DND-41 (cell line): ENCODE measurements at regions not wholly inside any gene's neighbourhood (a gene's known extent, or its start where the extent isn't known, plus 50 kb on each side); places are given as distances from the start of the nearest gene placed in this dataset.

Experiments used
- ATAC-seq: fragments of 200-7000 bp; cut with Tn5 transposase; 3 replicates; pipeline ENCODE4 v1.9.1; 2021; ENCODE audit warnings: low read depth; ENCODE audit not compliant: insufficient read depth
- DNase-seq: peaks from one replicate; pipeline ENCODE4 v3.0.0-alpha.2; 2020
- H2AFZ ChIP-seq: 2 replicates; pipeline ENCODE4 v1.6.0; 2012; ENCODE audit warnings: low read depth, low read length
- H3K27ac ChIP-seq: 2 replicates; pipeline ENCODE4 v1.5.1; 2012; ENCODE audit warnings: low read length, inconsistent platforms
- H3K27me3 ChIP-seq: fragments of 200-600 bp; sonication (generic); 2 replicates; pipeline ENCODE4 v1.6.0; 2012; ENCODE audit warnings: low read length, mild to moderate bottlenecking, inconsistent platforms; ENCODE audit not compliant: insufficient read depth, poor library complexity
- H3K36me3 ChIP-seq: 2 replicates; pipeline ENCODE4 v1.5.1; 2012; ENCODE audit warnings: low read length, inconsistent platforms; ENCODE audit not compliant: insufficient read depth
- H3K4me1 ChIP-seq: 2 replicates; pipeline ENCODE4 v1.5.1; 2012; ENCODE audit warnings: mild to moderate bottlenecking, low read length; ENCODE audit not compliant: insufficient read depth
- H3K4me2 ChIP-seq: 2 replicates; pipeline ENCODE4 v1.6.0; 2012; ENCODE audit warnings: mild to moderate bottlenecking, moderate library complexity, low read length, inconsistent platforms; ENCODE audit not compliant: insufficient read depth
- H3K4me3 ChIP-seq, 2 experiments: fragments of 200-600 bp in 1 of 2; shearing (Covaris generic) in 1 of 2; 2 replicates each; pipeline ENCODE4 v1.5.1; 2012 to 2016; ENCODE audit warnings: inconsistent platforms in 2 of 2, low read length in 2 of 2, mild to moderate bottlenecking in 2 of 2, low read depth in 1 of 2, moderate library complexity in 1 of 2
- H3K79me2 ChIP-seq: 2 replicates; pipeline ENCODE4 v1.6.0; 2012; ENCODE audit warnings: low read length, inconsistent platforms; ENCODE audit not compliant: insufficient read depth
- H3K9ac ChIP-seq: 2 replicates; pipeline ENCODE4 v1.6.0; 2012; ENCODE audit warnings: low read depth, mild to moderate bottlenecking, inconsistent platforms, low read length, moderate library complexity
- H3K9me3 ChIP-seq: 2 replicates; pipeline ENCODE4 v1.5.1; 2012; ENCODE audit warnings: low read length, moderate library complexity, mild to moderate bottlenecking, inconsistent platforms; ENCODE audit not compliant: insufficient read depth, severe bottlenecking
- H4K20me1 ChIP-seq: 2 replicates; pipeline ENCODE4 v1.6.0; 2012; ENCODE audit warnings: low read length; ENCODE audit not compliant: insufficient read depth
- CTCF ChIP-seq: IDR thresholded peaks from 2 replicates; pipeline ENCODE4 v1.5.1; 2012; ENCODE audit warnings: borderline replicate concordance, low read length, moderate library complexity, mild to moderate bottlenecking; ENCODE audit not compliant: poor library complexity, severe bottlenecking; ENCODE audit errors: extremely low read depth
- EZH2 ChIP-seq: IDR thresholded peaks from 3 replicates; pipeline ENCODE4 v1.6.1; 2012; ENCODE audit warnings: borderline replicate concordance, low read depth, mild to moderate bottlenecking, moderate library complexity, low read length, inconsistent platforms; ENCODE audit not compliant: severe bottlenecking

DNA sequence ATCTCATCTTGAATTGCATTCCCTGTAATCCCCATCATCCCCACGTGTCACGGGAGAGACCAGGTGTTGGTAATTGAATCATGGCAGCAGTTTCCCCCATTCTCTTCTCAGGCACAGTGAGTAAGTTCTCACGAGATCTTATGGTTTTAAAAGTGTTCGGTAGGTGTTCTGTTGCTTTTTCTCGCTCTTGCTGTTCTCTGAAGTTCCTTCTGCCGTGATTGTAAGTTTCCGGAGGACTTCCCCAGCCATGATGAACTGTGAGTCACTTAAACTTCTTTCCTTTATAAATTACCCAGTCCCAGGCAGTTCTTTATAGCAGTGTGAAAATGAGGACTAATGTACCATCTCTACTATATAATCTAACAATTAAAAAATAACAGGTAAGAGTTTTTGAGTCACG, 409.9 kb upstream of the NRXN1 start:
- no peak overlapping the region for H3K4me3 ChIP-seq
- H3K9me3 ChIP-seq: no peaks in the 10 kb centered on the region
- ATAC-seq: no peak
- no peaks in the 10 kb centered on the region for H3K27me3 ChIP-seq
- H3K36me3 ChIP-seq: no peaks in the 10 kb centered on the region
- no peak overlapping the region for H3K4me2 ChIP-seq
- no peak for DNase-seq
- no peak overlapping the region for H2AFZ ChIP-seq
- H3K9ac ChIP-seq: no peak overlapping the region
- no peak overlapping the region for H3K27ac ChIP-seq
- no peaks in the 10 kb centered on the region for H4K20me1 ChIP-seq
- H3K79me2 ChIP-seq: no peaks in the 10 kb centered on the region
- TF ChIP-seq EZH2 (no peak), CTCF (no peak)
- no peaks in the 10 kb centered on the region for H3K4me1 ChIP-seq

DNA sequence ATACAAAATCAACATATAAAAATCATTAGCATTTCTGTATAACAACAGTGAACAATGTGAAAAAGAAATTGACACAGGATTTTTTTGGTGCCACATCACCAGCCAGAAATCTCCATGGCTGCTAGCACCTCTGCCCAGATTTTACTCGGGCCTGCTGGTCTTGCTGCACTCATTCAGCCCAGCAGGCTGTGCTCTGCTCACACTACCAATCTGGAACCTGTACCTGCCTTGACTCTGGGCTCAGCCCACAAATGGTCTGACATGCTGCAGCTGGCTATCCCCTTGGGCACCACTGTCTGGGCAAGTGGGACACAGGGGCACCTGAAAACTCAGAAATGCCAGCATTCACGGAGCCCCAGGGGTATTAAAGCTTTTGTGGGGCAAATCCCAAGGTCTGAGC, 392.5 kb upstream of the NRXN1 start:
- Histone ChIP-seq H3K27me3 (no peaks in the 10 kb centered on the region), H3K4me3 (no peak overlapping the region), H3K36me3 (no peaks in the 10 kb centered on the region), H3K9me3 (peaks cover 6% of the 10 kb centered on the region), H4K20me1 (no peaks in the 10 kb centered on the region), H3K4me1 (no peaks in the 10 kb centered on the region), H3K79me2 (no peaks in the 10 kb centered on the region), H3K27ac (no peak overlapping the region), H2AFZ (no peak overlapping the region), H3K9ac (no peak overlapping the region), H3K4me2 (no peak overlapping the region)
- ATAC-seq (no peak), DNase-seq (no peak)
- no peak for TF ChIP-seq EZH2
- no peak for TF ChIP-seq CTCF

- Histone ChIP-seq H3K9me3 (peaks cover 6% of the 10 kb centered on the region), H3K79me2 (no peaks in the 10 kb centered on the region), H3K4me3 (no peak overlapping the region), H3K36me3 (no peaks in the 10 kb centered on the region), H3K9ac (no peak overlapping the region), H3K4me2 (no peak overlapping the region), H3K27ac (no peak overlapping the region), H2AFZ (no peak overlapping the region), H3K27me3 (no peaks in the 10 kb centered on the region), H4K20me1 (no peaks in the 10 kb centered on the region), H3K4me1 (no peaks in the 10 kb centered on the region)
- TF ChIP-seq EZH2: no peak
- TF ChIP-seq CTCF: no peak
- DNase-seq (no peak), ATAC-seq (no peak)
Measured at GRCh38 chr2:51420511-51420910, 388.6 kb upstream of the NRXN1 start.

- Histone ChIP-seq H4K20me1 (no peaks in the 10 kb centered on the region), H3K4me1 (no peaks in the 10 kb centered on the region), H3K27me3 (no peaks in the 10 kb centered on the region), H3K36me3 (no peaks in the 10 kb centered on the region), H3K9ac (no peak overlapping the region), H3K9me3 (peaks cover 3% of the 10 kb centered on the region), H2AFZ (no peak overlapping the region), H3K27ac (no peak overlapping the region), H3K4me2 (no peak overlapping the region), H3K79me2 (no peaks in the 10 kb centered on the region), H3K4me3 (no peak overlapping the region)
- ATAC-seq (no peak), DNase-seq (no peak)
- no peak for TF ChIP-seq EZH2
Measured at GRCh38 chr2:51413726-51414125, 381.8 kb upstream of the NRXN1 start.
